ENCODE measurements at regions not wholly inside any gene's neighbourhood (a gene's known extent, or its start where the extent isn't known, plus 50 kb on each side); places are given as distances from the start of the nearest gene placed in this dataset.

- no peak for DNase-seq
Observed at GRCh38 chr11:23687991-23688390, 808.9 kb upstream of the LUZP2 start.

GRCh38 chr11:23688411-23688810 lies 808.4 kb upstream of the LUZP2 start:
- no peak for DNase-seq

DNA sequence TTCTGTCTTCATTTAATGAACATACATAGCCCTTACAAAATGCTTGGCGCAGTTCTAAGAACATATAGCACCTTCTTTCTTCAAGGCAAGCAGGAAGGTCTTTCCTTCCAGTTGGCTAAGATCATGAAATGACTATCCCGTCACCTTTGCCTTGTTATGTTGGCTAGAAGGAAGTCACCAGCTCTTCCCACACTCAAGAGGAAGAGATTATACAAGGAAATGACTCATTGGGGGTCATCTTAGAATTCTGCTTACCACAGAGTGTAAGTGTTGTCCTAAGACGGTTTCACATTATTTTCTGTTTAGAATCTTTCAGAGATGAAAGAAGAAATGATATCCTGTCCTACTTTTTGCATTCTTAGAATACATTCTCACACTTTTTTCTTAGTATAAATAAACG lies 808.0 kb upstream of the LUZP2 start:
- DNase-seq: peak; percentile 60

GRCh38 chr11:23696688-23697415 lies 800.0 kb upstream of the LUZP2 start:
- no peak for DNase-seq

- DNase-seq: no peak
Observed at GRCh38 chr11:23704183-23704582, 792.7 kb upstream of the LUZP2 start.

DNA sequence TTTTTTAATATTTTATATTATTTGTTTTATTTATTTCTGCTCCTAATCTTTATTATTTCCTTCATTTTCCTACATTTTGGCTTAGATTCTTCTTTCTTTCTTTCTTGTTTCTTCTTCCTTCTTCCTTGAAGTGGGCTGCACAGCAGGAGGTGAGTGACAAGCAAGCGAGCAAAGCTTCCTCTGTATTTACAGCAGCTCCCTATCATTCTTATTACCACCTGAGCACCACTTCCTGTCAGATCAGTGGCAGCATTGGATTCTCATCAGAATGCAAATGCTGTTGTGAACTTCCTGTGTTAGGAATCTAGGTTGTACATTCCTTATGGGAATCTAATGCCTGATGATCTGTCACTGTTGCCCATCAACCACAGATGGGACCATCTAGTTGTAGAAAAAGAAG lies 784.9 kb upstream of the LUZP2 start:
- no peak for DNase-seq

GRCh38 chr11:23719016-23719415 lies 777.8 kb upstream of the LUZP2 start:
- no peak for DNase-seq

GRCh38 chr11:23723861-23724260 lies 773.0 kb upstream of the LUZP2 start:
- DNase-seq: no peak

GRCh38 chr11:23725752-23726151 lies 771.1 kb upstream of the LUZP2 start:
- DNase-seq: no peak

DNA sequence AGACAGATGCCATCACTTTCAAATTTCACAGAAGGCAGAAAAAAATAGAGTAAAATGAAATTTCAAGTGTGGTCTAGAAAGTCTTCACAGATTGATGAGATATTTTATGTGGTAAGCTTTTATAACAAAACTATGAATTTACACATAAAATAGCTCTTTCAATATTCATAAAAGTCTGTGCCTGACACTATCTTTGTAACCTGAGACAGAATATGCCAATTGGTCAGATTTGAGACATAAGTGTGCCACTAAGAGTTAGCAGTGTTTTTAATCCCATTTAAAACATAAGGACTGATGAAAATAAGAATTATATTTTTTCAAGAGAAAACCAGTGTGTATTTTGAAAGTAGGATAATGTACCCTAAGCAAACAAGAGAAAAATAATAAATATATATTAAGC lies 769.5 kb upstream of the LUZP2 start:
- DNase-seq: no peak

- DNase-seq: peak; percentile 49
Observed at GRCh38 chr11:23727794-23728193, 769.1 kb upstream of the LUZP2 start.

DNA sequence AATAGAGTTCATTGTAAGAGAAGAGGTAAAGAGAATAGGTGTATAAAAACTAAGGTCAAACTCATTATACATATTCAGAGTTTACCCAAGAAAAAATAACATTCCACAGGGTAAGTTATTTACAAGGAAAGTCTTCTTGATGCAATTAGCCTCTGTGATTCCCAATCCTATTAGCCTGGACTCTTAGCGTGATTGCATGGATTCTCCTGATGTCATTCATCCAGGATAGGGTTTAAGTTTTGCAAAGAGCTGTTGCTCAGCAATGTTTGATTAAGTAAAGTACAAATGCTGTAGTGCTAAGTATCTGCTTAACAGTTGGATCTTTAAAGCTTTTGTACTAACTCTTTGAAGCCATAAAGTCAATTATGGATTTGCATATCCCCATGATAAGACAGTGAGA lies 767.8 kb upstream of the LUZP2 start:
- no peak for DNase-seq

DNA sequence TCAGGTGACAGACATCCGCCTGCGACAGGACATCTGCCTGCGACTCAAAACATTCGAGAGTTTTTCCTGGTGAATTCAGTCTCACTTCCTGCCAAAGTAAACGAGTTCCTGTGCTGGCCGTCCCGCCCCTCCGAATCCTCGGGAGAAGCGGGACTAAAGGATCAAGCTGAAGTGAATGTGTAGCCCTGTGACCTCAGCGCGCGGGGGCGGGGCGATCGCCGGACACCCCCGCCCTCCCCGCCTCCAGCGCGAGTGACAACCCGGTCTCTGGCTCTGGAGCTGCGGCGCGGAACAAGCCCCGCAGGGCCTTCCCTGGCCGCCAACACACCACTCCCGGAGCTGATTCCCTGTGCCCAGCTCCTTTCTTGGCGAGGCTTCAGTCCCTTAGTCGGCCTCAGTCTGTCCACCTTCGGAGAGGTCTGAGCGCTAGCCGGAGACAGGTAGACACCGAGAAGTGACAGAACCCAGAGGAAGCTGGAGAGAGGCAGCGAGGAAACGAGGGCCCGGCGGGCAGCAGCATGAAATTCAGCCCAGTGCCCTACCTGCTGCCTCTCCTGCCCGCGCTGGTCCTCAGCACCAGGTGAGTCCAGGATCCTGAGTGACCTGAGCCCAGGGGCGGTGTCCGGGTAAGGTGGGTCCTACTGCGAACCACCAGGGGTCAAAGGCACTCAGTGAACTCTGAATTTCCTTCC lies 766.4 kb upstream of the LUZP2 start:
- no peak for DNase-seq

GRCh38 chr11:23732026-23732425 lies 764.8 kb upstream of the LUZP2 start:
- peak; percentile 77 for DNase-seq

DNA sequence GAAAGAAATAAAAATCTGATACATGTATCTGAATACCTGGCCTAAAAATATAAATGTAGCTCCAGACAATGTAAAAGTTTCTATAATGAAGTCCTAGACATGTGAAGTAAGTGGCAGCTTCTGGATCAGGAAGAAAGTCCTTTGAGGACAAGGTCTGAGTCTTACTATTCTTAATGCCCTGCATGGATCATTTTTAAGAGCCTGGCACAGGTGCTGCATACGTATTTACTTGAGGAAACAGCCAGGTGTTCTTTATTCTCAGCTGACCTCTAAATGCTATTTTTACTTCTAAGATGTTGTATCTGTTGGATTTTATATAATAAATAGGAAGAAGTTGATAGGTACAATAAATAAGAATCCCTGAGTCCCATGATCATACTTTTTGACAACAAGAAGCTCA lies 750.0 kb upstream of the LUZP2 start:
- DNase-seq: no peak

GRCh38 chr11:23749762-23750430 lies 747.0 kb upstream of the LUZP2 start:
- no peak for DNase-seq

DNA sequence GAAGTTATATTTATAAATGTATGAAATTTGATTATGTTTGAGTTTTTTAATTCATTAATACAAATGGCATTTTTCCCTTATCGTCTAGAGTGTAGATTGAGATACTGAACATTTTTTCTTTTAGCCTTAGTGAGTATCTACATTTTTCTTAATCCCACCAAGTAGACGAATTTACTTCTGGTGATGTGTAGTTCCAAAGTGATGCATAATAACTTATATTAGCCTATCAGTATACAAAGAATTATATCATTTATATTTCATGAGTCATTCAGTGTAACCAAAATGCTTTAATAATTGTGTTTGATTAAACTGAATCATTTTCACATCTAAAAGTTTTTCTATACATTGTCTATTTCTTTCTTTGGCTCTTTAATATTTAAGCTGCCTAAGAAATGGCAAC lies 745.6 kb upstream of the LUZP2 start:
- DNase-seq: peak; percentile 16

DNA sequence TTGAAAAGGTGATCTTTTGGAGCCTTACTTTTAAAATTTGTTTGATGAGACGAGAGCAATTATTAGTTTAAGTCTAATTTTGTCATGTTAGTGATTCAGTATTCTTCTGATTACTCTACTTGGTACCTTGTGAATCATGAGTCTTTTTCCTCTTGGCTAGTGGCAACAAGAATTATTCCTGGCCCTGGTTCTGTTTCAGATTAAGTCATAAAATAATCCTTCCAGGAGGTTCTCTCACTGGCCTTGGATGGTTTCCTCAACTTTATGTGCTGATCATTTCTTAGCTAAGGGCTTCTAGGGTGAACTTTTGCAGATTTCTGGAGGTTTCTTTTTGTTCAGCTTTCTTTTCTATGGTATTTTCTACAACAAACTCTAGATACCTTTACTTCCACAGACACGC lies 741.8 kb upstream of the LUZP2 start:
- DNase-seq: no peak

GRCh38 chr11:23755769-23756168 lies 741.1 kb upstream of the LUZP2 start:
- no peak for DNase-seq

DNA sequence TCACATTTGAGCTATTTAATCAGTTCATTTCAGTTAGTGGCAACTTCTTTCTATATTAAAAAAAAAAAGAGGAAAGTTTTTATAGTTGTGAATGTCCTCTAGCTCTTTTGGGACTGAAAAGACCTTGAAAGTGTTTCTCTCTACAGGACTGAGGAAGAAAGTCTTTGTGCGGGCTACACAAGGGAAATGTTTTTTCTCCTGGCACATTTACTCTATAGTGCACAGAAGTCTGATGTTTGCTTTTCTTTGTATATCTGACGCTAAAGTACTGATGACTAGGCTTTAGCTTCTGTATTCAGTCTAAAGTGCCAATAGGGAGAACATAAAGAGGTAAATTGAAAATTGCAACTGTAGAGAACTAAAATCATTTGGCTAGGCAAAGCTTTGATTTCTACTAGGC lies 737.4 kb upstream of the LUZP2 start:
- no peak for DNase-seq

- no peak for DNase-seq
Observed at GRCh38 chr11:23764286-23764685, 732.6 kb upstream of the LUZP2 start.

GRCh38 chr11:23765682-23766252 lies 731.1 kb upstream of the LUZP2 start:
- DNase-seq: peak; percentile 78

DNA sequence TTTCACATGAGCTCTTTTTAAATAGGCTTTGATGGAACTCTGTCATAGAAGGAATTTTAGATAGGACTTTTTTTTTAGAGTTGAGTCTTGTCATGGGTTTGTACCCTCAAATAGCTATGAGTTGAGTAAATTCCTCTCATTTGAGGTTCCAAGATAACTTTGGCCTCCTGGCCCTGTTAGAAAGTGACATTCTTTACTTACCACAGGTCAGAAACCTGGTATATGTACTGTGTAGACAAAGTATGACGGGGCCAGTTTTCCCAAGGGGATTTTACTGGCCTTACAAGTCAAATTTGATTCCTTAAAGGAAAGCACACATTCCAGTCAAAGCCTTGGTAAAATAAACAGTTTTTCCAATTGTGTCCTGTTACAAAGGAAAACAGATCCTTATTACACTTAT lies 729.3 kb upstream of the LUZP2 start:
- peak; percentile 64 for DNase-seq

GRCh38 chr11:23769214-23769613 lies 727.6 kb upstream of the LUZP2 start:
- no peak for DNase-seq
